Gastrocnemius medialis (tissue), 4 donors: ENCODE measurements at regions not wholly inside any gene's neighbourhood (a gene's known extent, or its start where the extent isn't known, plus 50 kb on each side); places are given as distances from the start of the nearest gene placed in this dataset.
A peak's percentile ranks its signal among the peaks of the same experiment; 100 is the strongest.

Source experiments
- ATAC-seq, 2 donors: fragments of 150-250 bp; one replicate each; pipeline ENCODE4 v1.9.1; 2016
- DNase-seq, 2 donors: peaks; one replicate each; pipeline ENCODE4 v3.0.0-alpha.2; 2019
- H3K27ac ChIP-seq, 4 donors: fragments of 200-600 bp; sonication (generic); 1 replicate in 1 of 4; 2 replicates in 3 of 4; pipeline ENCODE4 v1.5.1; 2016 to 2018; ENCODE audit warnings: mild to moderate bottlenecking in 2 of 4, moderate library complexity in 1 of 4
- H3K27me3 ChIP-seq, 3 donors: fragments of 200-600 bp; sonication (generic) in 2 of 3; 1 replicate in 1 of 3; 2 replicates in 2 of 3; pipeline versions ENCODE4 v1.5.1 to v1.6.0; 2016 to 2019; ENCODE audit warnings: mild to moderate bottlenecking in 1 of 3, moderate library complexity in 1 of 3
- H3K36me3 ChIP-seq, 2 donors: fragments of 200-600 bp; sonication (generic) in 1 of 2; one replicate each; pipeline ENCODE4 v1.5.1; 2017 to 2018
- H3K4me1 ChIP-seq, 2 donors: fragments of 200-600 bp; sonication (generic) in 1 of 2; one replicate each; pipeline ENCODE4 v1.5.1; 2016 to 2017; ENCODE audit warnings: mild to moderate bottlenecking in 2 of 2
- H3K4me3 ChIP-seq, 4 donors: fragments of 200-600 bp; sonication (generic) in 3 of 4; 1 replicate in 1 of 4; 2 replicates in 3 of 4; pipeline ENCODE4 v1.5.1; 2016 to 2019; ENCODE audit warnings: mild to moderate bottlenecking in 2 of 4
- H3K9me3 ChIP-seq, 3 donors: fragments of 200-600 bp; sonication (generic) in 2 of 3; 1 replicate in 1 of 3; 2 replicates in 2 of 3; pipeline ENCODE4 v1.5.1; 2016 to 2019
- CTCF ChIP-seq, 5 experiments: fragments of 450-650 bp in 3 of 5; fragments of 200-600 bp in 2 of 5; sonication (generic) in 2 of 5; IDR thresholded peaks in 4 of 5; conservative IDR thresholded peaks in 1 of 5; 1 replicate in 4 of 5; 2 replicates in 1 of 5; pipeline ENCODE4 v1.5.1; 2016 to 2019; ENCODE audit warnings: antibody characterized with exemption in 5 of 5, mild to moderate bottlenecking in 3 of 5, moderate library complexity in 3 of 5
- POLR2A ChIP-seq, 2 donors: fragments of 450-650 bp; IDR thresholded peaks; one replicate each; pipeline ENCODE4 v1.6.1; 2017; ENCODE audit warnings: antibody characterized with exemption in 2 of 2, mild to moderate bottlenecking in 2 of 2, moderate library complexity in 2 of 2
- in situ Hi-C, 4 donors: fragments of 200-750 bp; cut with MboI; loops; one replicate each; pipeline versions ENCODE4 v1.15.0 to v1.8.0; 2017; ENCODE audit warnings: low sequenced_read_pairs in 4 of 4
- intact Hi-C: fragments of 100-400 bp; cut with DNase I; formaldehyde crosslinking; loops from one replicate; pipeline ENCODE4 v1.15.1; 2023; ENCODE audit warnings: low total_unique reads

GRCh38 chr5:74454263-74455030 lies 186.1 kb downstream of the ENC1 start:
- Histone ChIP-seq H3K4me1 (peaks cover 12 to 20% of the 10 kb centered on the region in 2 donors), H3K36me3 (no peaks in the 10 kb centered on the region), H3K27me3 (no peaks in the 10 kb centered on the region), H3K4me3 (no peak overlapping the region), H3K9me3 (no peaks in the 10 kb centered on the region), H3K27ac (peak overlapping the region in 3 of 4 donors; percentile 51 to 85 (median 65))
- in situ Hi-C loops = no loop called here
- TF ChIP-seq POLR2A (IDR thresholded peaks at IDR 0.05) = no peak
- TF ChIP-seq CTCF (IDR thresholded peaks at IDR 0.05 in 4 of 5, conservative IDR thresholded peaks at IDR 0.05 in 1 of 5) = no peak
- peak; percentile 80 to 92 for ATAC-seq
- DNase-seq = peak; percentile 36 to 41
- intact Hi-C loops = no loop called here

- Histone ChIP-seq H3K4me1 (peaks cover 12 to 20% of the 10 kb centered on the region in 2 donors), H3K36me3 (no peaks in the 10 kb centered on the region), H3K4me3 (no peak overlapping the region), H3K27me3 (no peaks in the 10 kb centered on the region), H3K9me3 (no peaks in the 10 kb centered on the region), H3K27ac (peak overlapping the region in 1 of 4 donors; percentile 85)
- intact Hi-C loops (no loop called here), in situ Hi-C loops (no loop called here)
- ATAC-seq (no peak), DNase-seq (no peak)
- TF ChIP-seq POLR2A (IDR thresholded peaks at IDR 0.05) (no peak), CTCF (IDR thresholded peaks at IDR 0.05 in 4 of 5, conservative IDR thresholded peaks at IDR 0.05 in 1 of 5) (no peak)
These were observed 187.7 kb downstream of the ENC1 start for GRCh38 chr5:74452856-74453255.

GRCh38 chr5:74450095-74450494 lies 190.4 kb downstream of the ENC1 start:
- no peak for ATAC-seq
- H3K27ac ChIP-seq = no peak overlapping the region
- peaks cover 12 to 16% of the 10 kb centered on the region in 2 donors for H3K4me1 ChIP-seq
- H3K4me3 ChIP-seq = no peak overlapping the region
- no peaks in the 10 kb centered on the region for H3K9me3 ChIP-seq
- no peak for DNase-seq
- in situ Hi-C loops = no loop called here
- TF ChIP-seq POLR2A (IDR thresholded peaks at IDR 0.05) (no peak), CTCF (IDR thresholded peaks at IDR 0.05 in 4 of 5, conservative IDR thresholded peaks at IDR 0.05 in 1 of 5) (no peak)
- H3K36me3 ChIP-seq = no peaks in the 10 kb centered on the region
- H3K27me3 ChIP-seq = no peaks in the 10 kb centered on the region
- intact Hi-C loops = no loop called here

- H3K4me3 ChIP-seq = no peak overlapping the region
- no peak for TF ChIP-seq POLR2A (IDR thresholded peaks at IDR 0.05)
- TF ChIP-seq CTCF (IDR thresholded peaks at IDR 0.05 in 4 of 5, conservative IDR thresholded peaks at IDR 0.05 in 1 of 5) = no peak
- H3K36me3 ChIP-seq = no peaks in the 10 kb centered on the region
- no peaks in the 10 kb centered on the region for H3K27me3 ChIP-seq
- no peaks in the 10 kb centered on the region for H3K4me1 ChIP-seq
- H3K9me3 ChIP-seq = no peaks in the 10 kb centered on the region
- intact Hi-C loops = no loop called here
- H3K27ac ChIP-seq = no peak overlapping the region
- in situ Hi-C loops = no loop called here
- DNase-seq = no peak
- peak; percentile 66 to 81 for ATAC-seq
These were observed 193.7 kb downstream of the ENC1 start for GRCh38 chr5:74446725-74447241.
